Endodermal cell (in vitro differentiated cells): ENCODE measurements at regions not wholly inside any gene's neighbourhood (a gene's known extent, or its start where the extent isn't known, plus 50 kb on each side); places are given as distances from the start of the nearest gene placed in this dataset.

ENCODE experiments used
- DNase-seq: peaks from one replicate; pipeline ENCODE4 v3.0.0-alpha.2; 2017
- H3K27ac ChIP-seq: 2 replicates; pipeline ENCODE4 v1.5.1; 2013; ENCODE audit warnings: mild to moderate bottlenecking, low read depth, low read length, moderate library complexity
- H3K27me3 ChIP-seq: 2 replicates; pipeline ENCODE4 v1.6.1; 2013; ENCODE audit warnings: mild to moderate bottlenecking, low read length, moderate library complexity; ENCODE audit not compliant: insufficient read depth, control insufficient read depth, poor library complexity, severe bottlenecking
- H3K36me3 ChIP-seq: 2 replicates; pipeline ENCODE4 v1.7.0; 2013; ENCODE audit warnings: mild to moderate bottlenecking, low read length, moderate library complexity; ENCODE audit not compliant: control insufficient read depth, insufficient read depth
- H3K4me1 ChIP-seq: one replicate; pipeline ENCODE4 v1.7.0; 2013; ENCODE audit warnings: low read length; ENCODE audit not compliant: control insufficient read depth, insufficient read depth
- H3K4me3 ChIP-seq: 2 replicates; pipeline ENCODE4 v1.5.1; 2013; ENCODE audit warnings: mild to moderate bottlenecking, low read length, moderate library complexity
- H3K9ac ChIP-seq: 2 replicates; pipeline ENCODE4 v1.6.1; 2013; ENCODE audit warnings: mild to moderate bottlenecking, low read length, moderate library complexity; ENCODE audit not compliant: poor library complexity, severe bottlenecking; ENCODE audit errors: extremely low read depth
- H3K9me3 ChIP-seq: 2 replicates; pipeline ENCODE4 v1.6.1; 2013; ENCODE audit warnings: mild to moderate bottlenecking, low read length, moderate library complexity; ENCODE audit not compliant: control insufficient read depth
- H3K27ac Mint-ChIP-seq: 2 replicates; pipeline ENCODE4 v1.8.0; 2020; ENCODE audit warnings: mixed read lengths
- H3K27me3 Mint-ChIP-seq: 2 replicates; pipeline ENCODE4 v1.8.0; 2021; ENCODE audit warnings: mild to moderate bottlenecking, mixed read lengths; ENCODE audit not compliant: insufficient read depth
- H3K36me3 Mint-ChIP-seq: 2 replicates; pipeline ENCODE4 v1.8.0; 2020; ENCODE audit warnings: low read depth, mixed read lengths
- H3K4me1 Mint-ChIP-seq: 2 replicates; pipeline ENCODE4 v1.8.0; 2020; ENCODE audit warnings: mixed read lengths
- H3K4me3 Mint-ChIP-seq: 2 replicates; pipeline ENCODE4 v1.8.0; 2020; ENCODE audit warnings: mild to moderate bottlenecking, moderate library complexity, mixed read lengths
- H3K9me3 Mint-ChIP-seq: 2 replicates; pipeline ENCODE4 v1.8.0; 2020; ENCODE audit warnings: mild to moderate bottlenecking, mixed read lengths
- WGBS, 2 experiments: methylation state at CpG; one replicate each; pipeline versions ENCODE4 v1.1.5 to v1.1.7; 2013; ENCODE audit warnings: missing lambda C conversion rate in 2 of 2, mixed read lengths in 1 of 2; ENCODE audit not compliant: insufficient coverage in 1 of 2, insufficient read length in 1 of 2; 5-methylcytosine and 5-hydroxymethylcytosine counted together
- TF ChIP-seq, protein P1 (sequence below): fragments of 200-600 bp; sonication (generic); conservative IDR thresholded peaks from 2 replicates; pipeline ENCODE4 v1.5.0; 2021; ENCODE audit warnings: antibody characterized with exemption, mild to moderate bottlenecking

DNA sequence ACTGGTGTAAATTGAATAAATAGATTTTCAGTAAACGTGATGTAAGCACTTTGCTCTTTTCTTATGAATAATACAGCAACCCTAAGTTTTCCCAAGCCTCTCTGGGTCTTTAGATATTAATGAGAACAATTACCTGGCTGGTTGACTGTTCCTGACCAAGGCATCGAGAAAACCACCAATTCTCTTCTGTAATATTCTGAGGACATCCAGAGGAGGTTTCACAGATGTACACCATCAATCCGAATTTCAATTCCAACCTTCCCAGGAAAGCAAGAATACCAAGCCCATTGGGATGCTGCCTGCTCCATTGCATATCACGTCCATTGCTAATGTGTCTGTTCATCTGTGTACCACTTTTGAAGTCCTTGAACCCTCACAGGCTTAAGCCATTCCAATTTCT, 571.8 kb downstream of the NUP35 start:
- Histone ChIP-seq H3K27me3 (no peaks in the 10 kb centered on the region), H3K4me3 (no peak overlapping the region), H3K36me3 (no peaks in the 10 kb centered on the region), H3K9ac (no peak overlapping the region), H3K27ac (no peak overlapping the region), H3K4me1 (no peaks in the 10 kb centered on the region), H3K9me3 (peaks cover 22% of the 10 kb centered on the region)
- Mint-ChIP-seq H3K36me3 (no peaks in the 10 kb centered on the region), H3K4me3 (no peak overlapping the region), H3K9me3 (peaks cover 11% of the 10 kb centered on the region), H3K27ac (no peak overlapping the region), H3K4me1 (no peaks in the 10 kb centered on the region), H3K27me3 (no peaks in the 10 kb centered on the region)
- DNase-seq: no peak
- TF ChIP-seq, protein P1, sequence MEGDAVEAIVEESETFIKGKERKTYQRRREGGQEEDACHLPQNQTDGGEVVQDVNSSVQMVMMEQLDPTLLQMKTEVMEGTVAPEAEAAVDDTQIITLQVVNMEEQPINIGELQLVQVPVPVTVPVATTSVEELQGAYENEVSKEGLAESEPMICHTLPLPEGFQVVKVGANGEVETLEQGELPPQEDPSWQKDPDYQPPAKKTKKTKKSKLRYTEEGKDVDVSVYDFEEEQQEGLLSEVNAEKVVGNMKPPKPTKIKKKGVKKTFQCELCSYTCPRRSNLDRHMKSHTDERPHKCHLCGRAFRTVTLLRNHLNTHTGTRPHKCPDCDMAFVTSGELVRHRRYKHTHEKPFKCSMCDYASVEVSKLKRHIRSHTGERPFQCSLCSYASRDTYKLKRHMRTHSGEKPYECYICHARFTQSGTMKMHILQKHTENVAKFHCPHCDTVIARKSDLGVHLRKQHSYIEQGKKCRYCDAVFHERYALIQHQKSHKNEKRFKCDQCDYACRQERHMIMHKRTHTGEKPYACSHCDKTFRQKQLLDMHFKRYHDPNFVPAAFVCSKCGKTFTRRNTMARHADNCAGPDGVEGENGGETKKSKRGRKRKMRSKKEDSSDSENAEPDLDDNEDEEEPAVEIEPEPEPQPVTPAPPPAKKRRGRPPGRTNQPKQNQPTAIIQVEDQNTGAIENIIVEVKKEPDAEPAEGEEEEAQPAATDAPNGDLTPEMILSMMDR: no peak
- WGBS, 2 experiments: 88 to 92% methylated on average over 2 to 4 of the region's 4 CpGs

DNA sequence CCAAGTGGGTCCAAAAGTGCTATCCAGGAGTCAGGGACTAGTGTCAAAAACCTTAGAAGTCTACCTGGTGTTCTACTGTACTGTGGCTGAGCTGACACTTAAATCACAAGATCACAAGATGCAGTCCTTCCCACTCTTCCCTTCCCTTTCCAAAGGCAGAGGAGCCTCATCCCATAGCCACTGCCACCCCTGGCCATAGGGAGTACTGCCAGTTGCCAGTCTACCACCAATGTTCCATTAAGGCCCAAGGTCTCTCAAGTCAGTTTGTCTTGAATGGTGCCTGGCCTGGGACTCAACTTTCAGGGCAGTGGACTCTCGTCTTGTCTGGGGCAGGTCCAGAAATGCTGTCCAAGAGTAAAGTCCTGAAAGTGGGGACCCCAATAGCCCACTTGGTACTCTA, 585.6 kb downstream of the NUP35 start:
- H3K9me3 Mint-ChIP-seq: no peaks in the 10 kb centered on the region
- no peak overlapping the region for H3K27ac Mint-ChIP-seq
- H3K4me3 Mint-ChIP-seq: no peak overlapping the region
- Histone ChIP-seq H3K4me3 (no peak overlapping the region), H3K27ac (no peak overlapping the region), H3K4me1 (no peaks in the 10 kb centered on the region), H3K9ac (no peak overlapping the region), H3K36me3 (no peaks in the 10 kb centered on the region), H3K9me3 (no peaks in the 10 kb centered on the region), H3K27me3 (no peaks in the 10 kb centered on the region)
- 90 to 100% methylated on average over 1 of the region's 1 CpG for WGBS, 2 experiments
- TF ChIP-seq, protein P1: peak; percentile 44
- no peaks in the 10 kb centered on the region for H3K36me3 Mint-ChIP-seq
- DNase-seq: peak; percentile 55
- no peaks in the 10 kb centered on the region for H3K4me1 Mint-ChIP-seq
- H3K27me3 Mint-ChIP-seq: no peaks in the 10 kb centered on the region

DNA sequence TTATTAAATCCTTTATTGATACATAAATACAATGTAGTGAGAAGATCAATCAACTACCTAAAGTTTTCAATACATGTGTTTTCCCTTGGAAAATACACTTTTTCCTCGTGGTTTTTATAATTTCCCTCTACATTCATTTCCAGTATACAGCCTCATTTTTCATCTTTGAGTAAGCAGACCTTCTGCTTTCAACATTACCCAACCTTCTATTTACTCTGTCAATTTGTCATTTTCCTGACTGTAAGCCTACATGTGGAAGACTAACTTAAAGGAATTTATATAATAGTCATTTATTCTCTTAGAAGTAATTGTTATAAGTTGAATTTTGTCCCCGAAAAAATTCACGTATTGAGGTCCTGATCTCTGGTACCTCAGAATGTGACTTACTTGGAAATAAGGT, 594.0 kb downstream of the NUP35 start:
- Histone ChIP-seq H3K9me3 (no peaks in the 10 kb centered on the region), H3K9ac (no peak overlapping the region), H3K4me1 (no peaks in the 10 kb centered on the region), H3K27me3 (no peaks in the 10 kb centered on the region), H3K36me3 (no peaks in the 10 kb centered on the region), H3K27ac (no peak overlapping the region), H3K4me3 (no peak overlapping the region)
- no peaks in the 10 kb centered on the region for H3K9me3 Mint-ChIP-seq
- no peaks in the 10 kb centered on the region for H3K36me3 Mint-ChIP-seq
- DNase-seq: no peak
- no peaks in the 10 kb centered on the region for H3K27me3 Mint-ChIP-seq
- TF ChIP-seq, protein P1: no peak
- WGBS, 2 experiments: 95% methylated on average over 3 of the region's 3 CpGs; no CpG with 5 or more reads in 1 of the 2 experiments
- no peaks in the 10 kb centered on the region for H3K4me1 Mint-ChIP-seq
- H3K27ac Mint-ChIP-seq: no peak overlapping the region
- no peak overlapping the region for H3K4me3 Mint-ChIP-seq
